ENCODE measurements at regions not wholly inside any gene's neighbourhood (a gene's known extent, or its start where the extent isn't known, plus 50 kb on each side); places are given as distances from the start of the nearest gene placed in this dataset.

DNA sequence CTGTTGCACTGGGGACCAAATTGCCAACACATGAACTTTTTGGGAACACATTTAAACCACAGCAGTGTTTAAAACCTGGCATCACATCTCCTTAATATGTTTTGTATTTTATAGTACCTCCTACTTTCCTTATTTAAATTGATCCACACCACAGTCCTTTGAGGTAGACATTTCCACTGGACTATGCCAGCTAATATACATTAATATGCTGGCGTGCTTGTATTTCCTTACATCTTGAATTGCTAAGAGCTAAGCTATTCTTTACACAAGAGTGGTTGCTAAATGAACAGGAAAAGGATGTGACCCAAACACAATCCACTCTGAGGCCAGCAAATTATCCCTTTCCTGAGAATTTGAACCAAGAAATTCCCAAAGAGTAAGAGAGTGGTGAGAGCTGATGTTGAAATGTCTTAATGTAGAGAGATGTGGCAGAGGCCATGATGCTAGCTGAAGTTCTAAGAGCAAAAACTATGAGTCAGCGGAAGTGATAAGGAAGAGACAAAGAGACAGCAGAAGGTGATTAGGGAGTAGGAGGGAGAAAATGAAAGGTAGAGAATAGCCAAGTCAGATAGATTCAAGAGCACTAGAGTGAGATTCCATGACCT is 131.2 kb downstream of the CD47 start:
- no peaks in the 10 kb centered on the region for H3K27me3 ChIP-seq
- intact Hi-C loops (cut with DNase I), result no loop called here
- no peaks in the 10 kb centered on the region for H3K36me3 ChIP-seq
- H3K27ac ChIP-seq, result no peak overlapping the region
- H3K4me1 ChIP-seq, result no peaks in the 10 kb centered on the region
- no peak overlapping the region for H3K9ac ChIP-seq (ENCODE audit: low read depth in 2 of 2, low read length in 2 of 2)
- H3K9me3 ChIP-seq, result no peaks in the 10 kb centered on the region
- TF ChIP-seq CTCF (IDR thresholded peaks at IDR 0.05), result no peak
- H3K4me3 ChIP-seq, result no peak overlapping the region
- DNase-seq, result no peak

DNA sequence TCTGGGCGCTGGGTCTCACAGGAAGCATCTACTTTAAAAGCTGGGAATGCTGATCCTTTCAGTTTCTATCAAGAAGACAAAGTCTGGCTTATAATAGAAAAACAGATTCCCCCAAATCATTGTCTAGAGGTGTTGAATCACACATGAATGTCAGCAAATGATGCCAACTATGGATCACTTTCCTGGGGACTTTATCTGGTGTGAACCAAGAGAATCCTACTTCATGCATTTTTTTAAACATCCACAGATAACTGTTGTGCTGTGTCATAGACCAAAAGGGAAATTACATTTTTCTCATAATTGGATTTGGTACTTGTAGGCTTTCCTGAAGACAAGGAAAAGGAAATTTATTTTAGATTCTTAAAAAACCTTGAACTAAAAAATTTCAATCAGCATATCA is 132.7 kb downstream of the CD47 start:
- DNase-seq, result no peak
- TF ChIP-seq CTCF (IDR thresholded peaks at IDR 0.05), result no peak
- Histone ChIP-seq H3K27me3 (no peaks in the 10 kb centered on the region), H3K36me3 (no peaks in the 10 kb centered on the region), H3K4me3 (no peak overlapping the region), H3K27ac (peak overlapping the region; percentile 54), H3K4me1 (no peaks in the 10 kb centered on the region), H3K9ac (ENCODE audit: low read depth in 2 of 2, low read length in 2 of 2) (no peak overlapping the region), H3K9me3 (no peaks in the 10 kb centered on the region)
- intact Hi-C loops (cut with DNase I), result no loop called here

DNA sequence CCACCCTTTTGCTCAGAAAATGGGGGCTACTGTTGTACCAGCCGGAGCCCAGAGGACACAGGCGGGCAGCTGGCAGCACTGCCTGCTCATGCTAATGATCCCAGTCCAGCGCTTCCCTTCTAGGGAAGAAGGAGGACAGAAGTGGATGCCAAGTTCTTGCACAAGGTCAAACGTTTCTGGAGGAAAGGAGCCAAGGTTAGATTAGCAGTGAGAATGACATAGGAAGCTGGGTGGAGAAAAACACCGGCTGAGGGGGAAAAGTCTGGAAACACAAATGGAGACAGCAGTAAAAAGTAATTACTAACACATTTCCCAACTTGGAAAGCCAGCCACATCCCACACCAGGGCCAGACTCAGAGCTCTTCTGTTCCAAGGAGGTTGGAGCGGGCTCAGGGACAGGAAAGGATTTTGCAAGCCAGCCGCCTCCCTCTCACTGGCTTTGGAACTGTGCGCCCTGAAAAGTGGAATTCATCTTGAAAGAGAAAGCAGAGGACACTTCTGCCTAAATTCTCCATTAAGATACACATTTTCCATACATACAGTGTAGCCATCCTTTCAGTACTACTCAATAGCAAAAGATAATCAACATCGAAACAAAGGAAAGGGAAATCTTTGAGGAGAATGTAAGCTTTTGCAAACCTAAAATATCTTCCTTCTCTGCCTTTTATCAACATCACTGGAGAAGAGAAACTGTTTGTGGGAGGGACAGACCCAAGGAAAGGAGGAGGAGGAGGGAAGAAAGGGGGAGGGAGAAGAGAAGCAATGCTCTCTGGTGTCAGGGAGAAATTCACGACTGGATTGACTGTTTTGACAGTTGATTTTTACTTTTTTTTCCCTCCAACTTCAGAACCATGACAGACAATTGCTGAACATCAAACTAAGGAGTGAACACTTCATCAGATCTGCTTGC is 133.6 kb downstream of the CD47 start:
- no peak overlapping the region for H3K4me3 ChIP-seq
- H3K27me3 ChIP-seq, result no peaks in the 10 kb centered on the region
- peak overlapping the region; percentile 54 for H3K27ac ChIP-seq
- no peaks in the 10 kb centered on the region for H3K9me3 ChIP-seq
- H3K36me3 ChIP-seq, result no peaks in the 10 kb centered on the region
- H3K4me1 ChIP-seq, result no peaks in the 10 kb centered on the region
- DNase-seq, result peak; percentile 51
- TF ChIP-seq CTCF (IDR thresholded peaks at IDR 0.05), result no peak
- intact Hi-C loops (cut with DNase I), result no loop called here
- H3K9ac ChIP-seq (ENCODE audit: low read depth in 2 of 2, low read length in 2 of 2), result no peak overlapping the region

DNA sequence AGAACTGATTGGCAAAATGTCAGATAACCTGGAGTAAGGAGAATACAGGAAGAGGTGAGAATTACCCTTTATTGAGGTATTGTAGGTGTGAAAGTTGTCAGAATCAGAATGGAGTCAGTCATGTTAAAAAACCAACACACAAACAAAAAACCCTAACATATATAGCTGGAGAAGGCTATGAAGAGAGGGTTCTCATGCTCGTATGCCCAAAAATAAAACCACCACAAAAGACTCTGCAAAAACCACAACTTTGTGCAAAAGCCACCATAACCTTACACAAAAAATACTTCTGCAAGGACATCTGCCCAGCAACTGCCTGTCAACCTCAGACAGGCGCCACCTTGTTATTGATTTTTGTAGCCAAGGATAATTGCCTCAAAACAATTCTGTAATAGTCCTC is 136.0 kb downstream of the CD47 start:
- no peak overlapping the region for H3K9ac ChIP-seq (ENCODE audit: low read depth in 2 of 2, low read length in 2 of 2)
- H3K4me3 ChIP-seq, result no peak overlapping the region
- no peaks in the 10 kb centered on the region for H3K9me3 ChIP-seq
- no peaks in the 10 kb centered on the region for H3K36me3 ChIP-seq
- DNase-seq, result no peak
- no peaks in the 10 kb centered on the region for H3K27me3 ChIP-seq
- H3K27ac ChIP-seq, result no peak overlapping the region
- no peaks in the 10 kb centered on the region for H3K4me1 ChIP-seq
- intact Hi-C loops (cut with DNase I), result no loop called here
- no peak for TF ChIP-seq CTCF (IDR thresholded peaks at IDR 0.05)

DNA sequence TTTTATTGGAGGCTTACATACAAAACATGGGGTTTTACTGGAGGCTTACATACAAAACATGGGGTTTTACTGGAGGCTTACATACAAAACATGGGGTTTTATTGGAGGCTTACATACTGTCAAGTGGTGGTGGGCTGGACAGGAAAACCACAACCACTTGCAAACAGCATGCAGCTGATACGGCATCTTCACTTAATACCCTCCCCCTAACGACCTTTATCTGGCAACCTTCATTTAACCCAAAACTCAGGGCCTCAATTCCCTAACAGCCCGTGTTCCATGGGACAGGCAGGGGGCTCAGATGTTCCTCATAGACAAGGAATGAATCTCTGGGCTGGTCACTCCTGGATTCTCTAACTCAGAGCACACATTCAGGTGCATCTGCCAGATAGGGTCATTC is 137.1 kb downstream of the CD47 start:
- H3K27me3 ChIP-seq, result no peaks in the 10 kb centered on the region
- H3K4me1 ChIP-seq, result no peaks in the 10 kb centered on the region
- no peaks in the 10 kb centered on the region for H3K9me3 ChIP-seq
- no peak overlapping the region for H3K27ac ChIP-seq
- no peak for DNase-seq
- H3K36me3 ChIP-seq, result no peaks in the 10 kb centered on the region
- intact Hi-C loops (cut with DNase I), result no loop called here
- no peak overlapping the region for H3K4me3 ChIP-seq
- H3K9ac ChIP-seq (ENCODE audit: low read depth in 2 of 2, low read length in 2 of 2), result no peak overlapping the region
- TF ChIP-seq CTCF (IDR thresholded peaks at IDR 0.05), result no peak

Data from colonic mucosa (tissue), 4 donors.